WTC11 (cell line): ENCODE measurements at regions not wholly inside any gene's neighbourhood (a gene's known extent, or its start where the extent isn't known, plus 50 kb on each side); places are given as distances from the start of the nearest gene placed in this dataset.

Experiments used
- ATAC-seq: fragments of 200-7000 bp; cut with Tn5 transposase; 2 replicates; pipeline ENCODE4 v1.10.0; 2021; ENCODE audit warnings: mild to moderate bottlenecking, moderate library complexity
- CTCF ChIA-PET: fragments of 300-600 bp; sonication (Branson Sonifier 250); formaldehyde crosslinking; loops from one replicate; lab custom pipeline; 2021; ENCODE audit warnings: antibody characterized with exemption; lab: Charles Lee
- POLR2A ChIA-PET: fragments of 350-600 bp; sonication (Branson Sonifier 250); formaldehyde crosslinking; loops from one replicate; lab custom pipeline; 2021; ENCODE audit warnings: antibody characterized with exemption; lab: Charles Lee
- DNase-seq: peaks from one replicate; pipeline ENCODE4 v3.0.0; 2021; ENCODE audit warnings: low spot score
- H3K27ac Mint-ChIP-seq: 2 replicates; pipeline ENCODE4 v1.8.0; 2021; ENCODE audit warnings: mixed read lengths
- H3K27me3 Mint-ChIP-seq: 2 replicates; pipeline ENCODE4 v1.8.0; 2021; ENCODE audit warnings: low read depth, mild to moderate bottlenecking, moderate library complexity, mixed read lengths
- H3K36me3 Mint-ChIP-seq: 2 replicates; pipeline ENCODE4 v1.8.0; 2021; ENCODE audit warnings: mixed read lengths
- H3K4me1 Mint-ChIP-seq: 2 replicates; pipeline ENCODE4 v1.8.0; 2022; ENCODE audit warnings: mixed read lengths
- H3K4me3 Mint-ChIP-seq: 2 replicates; pipeline ENCODE4 v1.8.0; 2021; ENCODE audit warnings: mild to moderate bottlenecking, moderate library complexity, mixed read lengths
- H3K9me3 Mint-ChIP-seq: 2 replicates; pipeline ENCODE4 v1.8.0; 2021; ENCODE audit warnings: mixed read lengths
- ATF1 ChIP-seq: sonication (generic); formaldehyde crosslinking; IDR thresholded peaks from 2 replicates; pipeline ENCODE4 v1.8.1; 2023; ENCODE audit warnings: mild to moderate bottlenecking, moderate library complexity, missing genetic modification reagents
- CDX4 ChIP-seq: fragments of 250-450 bp; sonication (Bioruptor Pico); IDR thresholded peaks from 2 replicates; pipeline ENCODE4 v1.9.0; 2021; ENCODE audit warnings: moderate library complexity, mild to moderate bottlenecking, inconsistent platforms, borderline replicate concordance
- E2F5 ChIP-seq: sonication (generic); formaldehyde crosslinking; IDR thresholded peaks from 2 replicates; pipeline ENCODE4 v1.8.1; 2022; ENCODE audit warnings: mild to moderate bottlenecking, moderate library complexity, missing genetic modification reagents
- EMX1 ChIP-seq: fragments of 250-450 bp; sonication (Bioruptor Pico); IDR thresholded peaks from 2 replicates; pipeline ENCODE4 v1.8.0; 2021; ENCODE audit warnings: mild to moderate bottlenecking
- FOXK1 ChIP-seq: sonication (generic); formaldehyde crosslinking; IDR thresholded peaks from 2 replicates; pipeline ENCODE4 v1.8.0; 2022; ENCODE audit warnings: mild to moderate bottlenecking, moderate library complexity, missing genetic modification reagents
- FOXP1 ChIP-seq: sonication (generic); formaldehyde crosslinking; IDR thresholded peaks from 2 replicates; pipeline ENCODE4 v1.8.0; 2022; ENCODE audit warnings: missing genetic modification reagents, mild to moderate bottlenecking, moderate library complexity, borderline replicate concordance
- HMGXB4 ChIP-seq: sonication (generic); formaldehyde crosslinking; IDR thresholded peaks from 2 replicates; pipeline ENCODE4 v1.8.1; 2023; ENCODE audit warnings: mild to moderate bottlenecking, moderate library complexity, missing genetic modification reagents
- IRF2 ChIP-seq: sonication (generic); formaldehyde crosslinking; IDR thresholded peaks from 2 replicates; pipeline ENCODE4 v1.8.0; 2022; ENCODE audit warnings: low read depth, missing genetic modification reagents, borderline replicate concordance
- JAZF1 ChIP-seq: fragments of 250-450 bp; sonication (Bioruptor Pico); IDR thresholded peaks from 2 replicates; pipeline ENCODE4 v1.9.0; 2021; ENCODE audit warnings: moderate library complexity, mild to moderate bottlenecking, inconsistent platforms
- MAX ChIP-seq: sonication (generic); formaldehyde crosslinking; IDR thresholded peaks from 2 replicates; pipeline ENCODE4 v1.8.0; 2022; ENCODE audit warnings: mild to moderate bottlenecking, missing genetic modification reagents
- NFE2L1 ChIP-seq: sonication (generic); formaldehyde crosslinking; IDR thresholded peaks from 2 replicates; pipeline ENCODE4 v1.8.1; 2023; ENCODE audit warnings: missing genetic modification reagents
- OVOL2 ChIP-seq: fragments of 250-450 bp; sonication (Bioruptor Pico); IDR thresholded peaks from 2 replicates; pipeline ENCODE4 v1.9.0; 2021; ENCODE audit warnings: mild to moderate bottlenecking, borderline replicate concordance
- PRDM15 ChIP-seq: sonication (generic); formaldehyde crosslinking; IDR thresholded peaks from 2 replicates; pipeline ENCODE4 v1.8.0; 2022; ENCODE audit warnings: missing genetic modification reagents
- TCF7 ChIP-seq: sonication (generic); formaldehyde crosslinking; IDR thresholded peaks from 2 replicates; pipeline ENCODE4 v1.8.0; 2022; ENCODE audit warnings: mild to moderate bottlenecking, low read depth, missing genetic modification reagents, moderate library complexity
- USF2 ChIP-seq: sonication (generic); formaldehyde crosslinking; IDR thresholded peaks from 2 replicates; pipeline ENCODE4 v1.8.1; 2023; ENCODE audit warnings: mild to moderate bottlenecking, missing genetic modification reagents, moderate library complexity
- ZBTB21 ChIP-seq: sonication (generic); formaldehyde crosslinking; IDR thresholded peaks from 2 replicates; pipeline ENCODE4 v1.8.1; 2023; ENCODE audit warnings: mild to moderate bottlenecking, missing genetic modification reagents, borderline replicate concordance
- ZBTB43 ChIP-seq: sonication (generic); formaldehyde crosslinking; IDR thresholded peaks from 2 replicates; pipeline ENCODE4 v1.8.1; 2023; ENCODE audit warnings: mild to moderate bottlenecking, missing genetic modification reagents
- ZNF281 ChIP-seq: sonication (generic); formaldehyde crosslinking; IDR thresholded peaks from 2 replicates; pipeline ENCODE4 v1.8.0; 2023; ENCODE audit warnings: mild to moderate bottlenecking, missing genetic modification reagents
- ZNF512 ChIP-seq: sonication (generic); formaldehyde crosslinking; IDR thresholded peaks from 2 replicates; pipeline ENCODE4 v1.8.1; 2022; ENCODE audit warnings: missing genetic modification reagents, borderline replicate concordance

- TF ChIP-seq HMGXB4: no peak
- TF ChIP-seq EMX1: no peak
- no peak for TF ChIP-seq NFE2L1 (CRISPR knock-in tag)
- no peak for TF ChIP-seq MAX (CRISPR knock-in tag)
- no peak for TF ChIP-seq PRDM15
- no peak for TF ChIP-seq FOXK1 (CRISPR knock-in tag)
- no peak for TF ChIP-seq OVOL2 (CRISPR knock-in tag)
- no peak for TF ChIP-seq TCF7
Observed at GRCh38 chr6:11855743-11856142, 77.1 kb upstream of the ADTRP start (continued).

- Mint-ChIP-seq H3K27me3 (no peaks in the 10 kb centered on the region), H3K4me3 (no peak overlapping the region), H3K9me3 (peaks cover 5% of the 10 kb centered on the region), H3K27ac (no peak overlapping the region), H3K36me3 (no peaks in the 10 kb centered on the region), H3K4me1 (no peaks in the 10 kb centered on the region)
- POLR2A ChIA-PET: no interaction called here
- DNase-seq: no peak
- ATAC-seq: no peak
- CTCF ChIA-PET: no interaction called here
- TF ChIP-seq FOXP1 (CRISPR knock-in tag): no peak
- no peak for TF ChIP-seq JAZF1
- no peak for TF ChIP-seq ZNF281 (CRISPR knock-in tag)
- TF ChIP-seq ZBTB21 (CRISPR knock-in tag): no peak
- no peak for TF ChIP-seq CDX4
- TF ChIP-seq EMX1: no peak
- TF ChIP-seq E2F5 (CRISPR knock-in tag): no peak
- TF ChIP-seq ATF1 (CRISPR knock-in tag): no peak
- TF ChIP-seq ZBTB43: no peak
- TF ChIP-seq IRF2 (CRISPR knock-in tag): no peak
- no peak for TF ChIP-seq HMGXB4
- no peak for TF ChIP-seq ZNF512 (CRISPR knock-in tag)
- TF ChIP-seq USF2: no peak
Observed at GRCh38 chr6:11854408-11855165, 76.0 kb upstream of the ADTRP start.
